Loucy (cell line): ENCODE measurements at regions not wholly inside any gene's neighbourhood (a gene's known extent, or its start where the extent isn't known, plus 50 kb on each side); places are given as distances from the start of the nearest gene placed in this dataset.

ENCODE experiments used
- H2AFZ ChIP-seq: fragments of 200-600 bp; sonication (generic); 2 replicates; pipeline ENCODE4 v1.6.0; 2016; ENCODE audit warnings: antibody characterized with exemption, mild to moderate bottlenecking, low read length, moderate library complexity
- H3F3A ChIP-seq: fragments of 200-600 bp; 2 replicates; pipeline ENCODE4 v1.6.0; 2016; ENCODE audit warnings: antibody characterized with exemption, low read depth, mild to moderate bottlenecking
- H3K27me3 ChIP-seq: fragments of 200-600 bp; sonication (generic); 2 replicates; pipeline ENCODE4 v1.6.1; 2014; ENCODE audit warnings: low read length, mild to moderate bottlenecking; ENCODE audit not compliant: insufficient read depth, poor library complexity, severe bottlenecking
- H3K36me3 ChIP-seq: fragments of 200-600 bp; sonication (generic); 2 replicates; pipeline ENCODE4 v1.6.1; 2016; ENCODE audit warnings: low read length; ENCODE audit not compliant: insufficient read depth
- H3K4me1 ChIP-seq: fragments of 200-600 bp; sonication (generic); 2 replicates; pipeline ENCODE4 v1.5.1; 2014; ENCODE audit warnings: low read length, mild to moderate bottlenecking; ENCODE audit not compliant: insufficient read depth, poor library complexity, severe bottlenecking
- H3K4me2 ChIP-seq: fragments of 200-600 bp; sonication (generic); 2 replicates; pipeline ENCODE4 v1.6.0; 2014; ENCODE audit warnings: antibody characterized with exemption, low read length, low read depth, mild to moderate bottlenecking; ENCODE audit not compliant: poor library complexity, severe bottlenecking
- H3K4me3 ChIP-seq: fragments of 200-600 bp; sonication (generic); 2 replicates; pipeline ENCODE4 v1.5.1; 2014; ENCODE audit warnings: low read length, mild to moderate bottlenecking, mixed read lengths; ENCODE audit not compliant: poor library complexity, severe bottlenecking
- H3K79me2 ChIP-seq: fragments of 200-600 bp; sonication (generic); 2 replicates; pipeline ENCODE4 v1.6.1; 2014; ENCODE audit warnings: low read length; ENCODE audit not compliant: insufficient read depth
- H3K9ac ChIP-seq: fragments of 200-600 bp; sonication (generic); 2 replicates; pipeline ENCODE4 v1.6.0; 2014; ENCODE audit warnings: mild to moderate bottlenecking, low read depth, low read length, moderate library complexity; ENCODE audit not compliant: poor library complexity, severe bottlenecking
- H3K9me2 ChIP-seq: fragments of 200-600 bp; sonication (generic); replicated peaks from 2 replicates; pipeline ENCODE4 v1.6.1; 2016; ENCODE audit warnings: low read depth, low read length, mixed read lengths
- H3K9me3 ChIP-seq: fragments of 200-600 bp; sonication (generic); 2 replicates; pipeline ENCODE4 v1.6.1; 2014; ENCODE audit warnings: mild to moderate bottlenecking, antibody characterized with exemption, low read length, low read depth; ENCODE audit not compliant: insufficient read depth
- H4K20me1 ChIP-seq: fragments of 200-600 bp; sonication (generic); 2 replicates; pipeline ENCODE4 v1.6.0; 2014; ENCODE audit warnings: antibody characterized with exemption, low read length, mild to moderate bottlenecking; ENCODE audit not compliant: insufficient read depth, poor library complexity, severe bottlenecking
- CTCF ChIP-seq: fragments of 200-600 bp; sonication (generic); conservative IDR thresholded peaks from 2 replicates; pipeline ENCODE4 v1.5.1; 2014; ENCODE audit warnings: mild to moderate bottlenecking, antibody characterized with exemption, low read length
- EZH2phosphoT487 ChIP-seq: fragments of 200-600 bp; IDR thresholded peaks from 2 replicates; pipeline ENCODE4 v1.6.1; 2018; ENCODE audit warnings: antibody characterized with exemption, mild to moderate bottlenecking, moderate library complexity, borderline replicate concordance

GRCh38 chr5:159508344-159508743 lies 178.1 kb upstream of the IL12B start:
- no peaks in the 10 kb centered on the region for H3K9me2 ChIP-seq
- no peak overlapping the region for H3K9ac ChIP-seq
- no peak overlapping the region for H3K4me2 ChIP-seq
- H3K4me3 ChIP-seq: no peak overlapping the region
- no peaks in the 10 kb centered on the region for H3K9me3 ChIP-seq
- no peaks in the 10 kb centered on the region for H3K36me3 ChIP-seq
- no peaks in the 10 kb centered on the region for H3F3A ChIP-seq
- H3K4me1 ChIP-seq: no peaks in the 10 kb centered on the region
- TF ChIP-seq CTCF (no peak), EZH2phosphoT487 (no peak)
- H2AFZ ChIP-seq: no peak overlapping the region
- H3K79me2 ChIP-seq: no peaks in the 10 kb centered on the region
- H4K20me1 ChIP-seq: no peaks in the 10 kb centered on the region
- H3K27me3 ChIP-seq: no peaks in the 10 kb centered on the region

- H3K36me3 ChIP-seq: no peaks in the 10 kb centered on the region
- no peaks in the 10 kb centered on the region for H3K27me3 ChIP-seq
- H3F3A ChIP-seq: no peaks in the 10 kb centered on the region
- no peaks in the 10 kb centered on the region for H3K9me2 ChIP-seq
- H3K4me2 ChIP-seq: no peak overlapping the region
- H2AFZ ChIP-seq: no peak overlapping the region
- no peak overlapping the region for H3K4me3 ChIP-seq
- H3K9me3 ChIP-seq: no peaks in the 10 kb centered on the region
- H3K4me1 ChIP-seq: no peaks in the 10 kb centered on the region
- no peaks in the 10 kb centered on the region for H3K79me2 ChIP-seq
- TF ChIP-seq EZH2phosphoT487: no peak
- no peak for TF ChIP-seq CTCF
- H3K9ac ChIP-seq: no peak overlapping the region
- H4K20me1 ChIP-seq: no peaks in the 10 kb centered on the region
Measured at GRCh38 chr5:159509002-159509660, 178.8 kb upstream of the IL12B start.

- Histone ChIP-seq H3K4me2 (no peak overlapping the region), H3K27me3 (no peaks in the 10 kb centered on the region), H2AFZ (no peak overlapping the region), H3K4me3 (no peak overlapping the region), H3K9me2 (no peaks in the 10 kb centered on the region), H3K9ac (no peak overlapping the region), H3K36me3 (no peaks in the 10 kb centered on the region), H3K79me2 (no peaks in the 10 kb centered on the region), H3F3A (no peaks in the 10 kb centered on the region), H3K9me3 (no peaks in the 10 kb centered on the region), H4K20me1 (no peaks in the 10 kb centered on the region), H3K4me1 (no peaks in the 10 kb centered on the region)
- TF ChIP-seq EZH2phosphoT487 (no peak), CTCF (no peak)
Measured at GRCh38 chr5:159510282-159510681, 180.0 kb upstream of the IL12B start.
